ENCODE measurements at regions not wholly inside any gene's neighbourhood (a gene's known extent, or its start where the extent isn't known, plus 50 kb on each side); places are given as distances from the start of the nearest gene placed in this dataset.
"Not testable (repeated sequence)": the region's sequence is repeated elsewhere in the genome, so short reads cannot be mapped to it uniquely, and the experiment has no call there.

DNA sequence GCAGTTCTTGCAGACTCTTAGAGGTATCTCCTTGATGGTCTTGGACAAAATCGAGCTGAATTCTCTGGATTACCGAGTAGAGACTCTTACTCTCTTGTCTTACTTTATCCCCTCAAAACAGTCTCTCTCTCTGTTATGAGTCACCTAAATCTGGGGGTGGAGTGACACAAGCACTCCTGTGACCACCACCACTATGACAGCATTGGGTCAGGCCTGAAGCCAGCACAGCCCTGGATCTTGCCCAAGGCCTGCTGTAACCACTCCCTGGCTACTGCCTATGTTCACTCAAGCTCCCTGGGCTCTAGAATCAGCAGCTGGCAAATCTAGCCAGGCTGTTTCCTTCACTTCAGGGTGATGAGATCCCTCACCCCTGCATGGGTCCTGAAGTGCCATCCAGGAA is 662.5 kb downstream of the LUZP2 start:
- DNase-seq, result no peak

DNA sequence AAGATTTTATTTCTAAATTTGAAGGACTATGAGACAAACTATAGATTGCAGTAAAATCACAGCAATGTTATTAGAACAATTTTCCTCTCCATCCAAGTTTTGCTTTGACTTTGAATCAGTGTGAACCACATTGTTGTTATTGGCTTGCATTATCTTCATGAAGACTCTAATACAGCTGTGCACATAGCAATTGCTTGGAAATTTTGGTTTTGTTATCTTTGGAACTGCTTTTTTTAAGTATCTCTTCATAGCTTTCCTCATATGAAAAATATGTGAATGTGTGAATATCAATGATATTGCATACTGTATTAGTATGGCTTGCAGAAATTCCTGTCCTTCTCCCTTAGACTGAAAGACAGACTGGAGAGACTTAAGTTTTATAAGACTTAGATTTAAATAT is 666.6 kb downstream of the LUZP2 start:
- DNase-seq, result no peak

DNA sequence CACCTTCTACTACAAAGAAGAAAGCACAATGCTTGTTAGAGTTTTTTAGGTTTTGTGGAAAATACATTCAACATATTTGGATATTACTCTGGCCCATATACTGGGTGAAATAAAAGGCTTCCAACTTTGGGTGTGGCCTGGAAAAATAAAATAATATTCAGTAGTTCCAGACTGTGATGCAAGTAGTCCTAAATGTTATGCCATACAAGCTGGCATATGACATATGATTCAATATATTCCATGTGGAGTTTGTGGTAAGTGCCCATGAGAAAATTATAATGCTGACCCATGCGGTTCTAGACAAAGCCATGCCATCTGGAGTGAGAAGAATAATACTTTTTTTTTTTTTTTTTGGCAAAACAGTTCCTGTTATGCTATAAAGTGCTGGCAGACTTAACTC is 683.3 kb downstream of the LUZP2 start:
- DNase-seq, result no peak

DNA sequence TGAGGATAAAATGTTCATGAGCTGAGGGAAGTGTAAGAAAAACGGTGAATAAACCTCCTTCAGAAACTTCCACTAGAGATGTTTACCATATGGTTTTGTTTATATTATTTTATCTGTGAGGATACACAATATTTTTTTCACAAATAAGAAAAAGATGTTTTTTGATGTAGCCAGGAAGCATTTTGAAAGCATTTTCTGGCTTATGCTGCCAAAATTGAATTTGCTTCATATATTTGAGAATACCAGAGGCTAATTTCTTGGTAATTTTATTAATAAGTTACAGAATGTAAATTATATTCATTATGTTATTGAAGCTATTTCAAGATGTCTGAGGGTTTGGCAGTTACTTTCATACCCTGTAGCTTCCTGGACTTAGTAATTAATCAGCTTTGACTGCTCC is 686.6 kb downstream of the LUZP2 start:
- DNase-seq, result no peak

DNA sequence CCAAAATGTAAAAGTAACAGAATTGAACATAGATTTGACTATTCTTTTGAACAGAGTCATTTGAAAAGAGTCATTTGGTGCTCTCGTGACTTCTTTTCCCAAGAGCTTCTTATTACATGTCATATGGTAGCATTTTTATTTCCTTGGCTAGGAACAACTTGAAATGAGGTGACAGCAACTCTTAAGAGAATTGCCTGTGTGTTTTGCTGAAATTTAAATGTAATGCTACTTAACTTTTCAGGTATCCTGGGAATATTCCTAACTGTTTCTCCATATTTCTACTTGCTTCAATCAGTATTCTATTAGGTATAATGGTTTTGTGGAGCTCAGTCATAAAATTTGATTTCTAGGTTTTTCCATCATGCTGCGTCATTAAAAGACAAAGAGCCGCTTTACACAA is 700.7 kb downstream of the LUZP2 start:
- no peak for DNase-seq

DNA sequence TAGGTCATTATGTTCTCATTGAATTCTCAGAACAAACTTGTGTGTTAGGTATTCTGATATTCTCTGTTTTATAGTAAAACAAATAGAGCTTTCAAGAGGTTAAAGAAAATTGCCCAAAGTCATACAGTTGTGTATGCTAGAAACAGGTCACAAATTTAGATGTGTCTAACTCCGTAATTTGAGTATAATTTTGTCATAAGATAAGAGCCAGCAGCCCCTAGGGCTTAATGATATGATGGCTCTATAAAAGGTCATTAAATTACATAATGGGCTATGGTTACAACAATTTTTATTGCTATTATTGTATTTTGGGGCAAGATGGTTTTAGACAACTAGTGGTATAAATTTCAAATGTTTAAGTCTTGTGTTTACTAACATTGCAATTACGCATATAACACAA is 701.9 kb downstream of the LUZP2 start:
- DNase-seq, result no peak

DNA sequence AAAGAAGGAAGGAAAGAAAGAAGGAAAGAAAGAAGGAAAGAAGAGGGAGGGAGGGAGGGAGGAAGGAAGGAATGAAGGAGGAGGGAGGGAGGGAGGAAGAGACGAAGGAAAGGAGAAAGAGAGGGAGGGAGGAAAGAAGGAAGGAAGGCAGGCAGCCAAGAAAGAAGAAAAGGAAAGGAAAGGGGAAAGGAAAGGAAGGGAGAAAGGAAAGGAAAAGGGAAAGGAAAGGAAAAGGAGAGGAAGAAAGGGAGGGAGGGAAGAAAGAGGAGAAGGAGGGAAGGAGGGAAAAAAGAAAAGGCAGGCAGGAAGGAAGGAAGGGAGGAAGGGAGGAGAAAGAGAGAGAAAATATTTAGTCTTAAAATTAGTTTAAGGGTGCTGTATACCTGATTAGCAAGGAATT is 704.1 kb downstream of the LUZP2 start:
- DNase-seq, result no peak

DNA sequence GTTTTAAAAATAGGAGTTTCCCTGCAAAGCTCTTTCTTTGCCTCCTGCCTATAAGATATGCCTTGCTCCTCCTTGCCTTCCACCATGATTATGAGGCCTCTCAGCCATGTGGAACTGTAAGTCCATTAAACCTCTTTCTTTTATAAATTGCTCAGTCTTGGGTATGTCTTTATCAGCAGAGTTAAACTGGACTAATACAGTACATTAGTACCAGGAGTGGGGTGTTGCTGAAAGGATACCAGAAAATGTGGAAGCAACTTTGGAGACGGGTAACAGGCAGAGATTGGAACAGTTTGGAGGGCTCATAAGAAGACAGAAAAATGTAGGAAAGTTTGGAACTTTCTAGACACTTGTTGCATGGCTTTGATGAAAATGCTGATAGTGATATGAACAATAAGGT is 709.9 kb downstream of the LUZP2 start:
- no peak for DNase-seq

DNA sequence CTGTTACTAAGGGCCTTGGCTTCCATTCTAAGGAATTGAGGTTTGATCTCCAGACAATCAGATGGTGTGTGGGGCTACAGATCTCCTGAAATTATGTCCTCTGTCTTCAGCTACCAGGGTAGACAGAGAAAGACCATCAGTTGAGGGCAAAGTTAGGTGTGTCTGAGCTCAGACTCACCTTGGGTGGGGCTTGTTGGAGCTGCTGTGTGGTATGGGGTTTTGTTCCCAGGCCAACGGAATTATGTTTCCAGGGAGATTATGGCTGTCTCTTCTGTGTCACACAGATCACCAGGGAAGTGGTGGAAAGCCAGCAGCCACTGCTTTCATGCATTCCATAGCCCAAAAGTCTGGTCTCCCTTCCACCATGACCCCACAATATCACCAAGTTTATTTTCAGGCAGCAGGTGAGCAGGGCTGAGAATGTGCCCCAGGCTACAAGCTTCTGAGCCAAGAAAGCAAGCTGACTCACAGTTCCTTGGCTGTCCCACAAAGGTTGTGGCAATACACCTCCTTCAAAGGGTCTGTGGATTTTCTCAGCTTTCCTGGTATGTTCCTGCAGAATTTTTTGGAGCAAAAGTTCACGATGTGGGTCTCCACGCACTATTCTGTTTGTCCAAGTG is 714.9 kb downstream of the LUZP2 start:
- no peak for DNase-seq

DNA sequence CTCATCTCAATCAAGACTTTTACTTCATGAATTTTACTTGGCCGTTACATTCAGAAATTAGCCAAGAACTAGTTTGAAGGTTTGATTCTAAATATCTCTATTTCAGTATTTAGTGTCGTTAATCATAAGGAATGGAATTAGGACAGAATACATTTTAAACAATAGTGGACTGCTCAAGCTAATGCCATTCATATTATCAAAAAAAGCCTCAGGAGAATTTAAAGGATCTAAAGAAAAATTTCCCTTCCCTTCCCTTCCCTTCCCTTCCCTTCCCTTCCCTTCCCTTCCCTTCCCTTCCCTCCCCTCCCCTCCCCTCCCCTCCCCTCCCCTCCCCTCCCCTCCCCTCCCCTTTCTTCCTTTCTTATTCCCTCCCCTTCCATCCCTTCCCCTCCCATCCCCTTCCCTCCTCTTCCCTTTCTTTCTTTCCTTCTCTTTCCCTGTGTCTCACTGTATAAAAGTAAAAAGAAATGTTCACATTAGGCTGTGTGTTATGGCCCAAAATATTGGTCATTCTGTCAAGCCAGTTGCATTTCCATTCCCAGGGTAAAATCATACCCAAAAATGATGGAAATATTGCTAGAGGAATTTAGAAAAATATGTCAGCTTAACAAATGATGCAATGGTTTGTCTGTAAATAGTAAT is 717.8 kb downstream of the LUZP2 start:
- DNase-seq, result no peak

DNA sequence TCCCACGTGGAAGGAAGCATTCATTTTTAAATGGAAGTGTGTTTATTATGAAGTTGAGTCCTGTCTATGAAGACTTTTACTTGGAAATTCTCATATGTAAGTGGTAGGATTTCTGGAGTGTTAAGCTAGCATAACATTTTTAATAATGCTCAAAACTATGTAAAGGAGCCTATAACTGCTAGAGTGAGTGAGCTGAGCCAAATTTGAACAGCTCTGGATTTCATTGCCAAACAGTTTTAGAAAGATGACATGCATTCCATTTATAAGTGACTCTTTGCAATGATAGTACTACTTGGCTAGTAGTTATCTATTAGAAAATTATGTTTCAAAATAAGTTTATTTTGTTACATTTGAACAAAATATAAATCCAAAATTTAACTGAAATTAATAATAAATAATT is 721.2 kb downstream of the LUZP2 start:
- no peak for DNase-seq

DNA sequence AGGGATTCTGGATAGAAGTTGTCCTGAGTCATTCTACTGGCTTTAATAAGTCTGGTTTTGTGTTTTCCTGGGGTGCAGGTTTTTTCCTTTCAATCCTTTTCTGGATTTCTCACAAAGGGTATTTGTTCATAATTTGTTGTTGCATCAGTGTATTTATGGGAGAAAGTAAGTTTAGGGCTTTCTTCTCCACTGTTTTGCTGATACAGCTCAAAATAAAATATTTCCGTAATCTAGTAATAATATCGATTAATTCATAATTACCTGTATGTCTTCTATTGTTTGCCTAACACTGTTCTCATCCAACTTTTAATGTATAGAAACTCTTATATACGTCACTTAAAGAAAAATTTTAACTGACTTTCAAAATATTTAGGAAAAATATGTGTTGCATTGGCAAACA is 728.2 kb downstream of the LUZP2 start:
- DNase-seq, result no peak

DNA sequence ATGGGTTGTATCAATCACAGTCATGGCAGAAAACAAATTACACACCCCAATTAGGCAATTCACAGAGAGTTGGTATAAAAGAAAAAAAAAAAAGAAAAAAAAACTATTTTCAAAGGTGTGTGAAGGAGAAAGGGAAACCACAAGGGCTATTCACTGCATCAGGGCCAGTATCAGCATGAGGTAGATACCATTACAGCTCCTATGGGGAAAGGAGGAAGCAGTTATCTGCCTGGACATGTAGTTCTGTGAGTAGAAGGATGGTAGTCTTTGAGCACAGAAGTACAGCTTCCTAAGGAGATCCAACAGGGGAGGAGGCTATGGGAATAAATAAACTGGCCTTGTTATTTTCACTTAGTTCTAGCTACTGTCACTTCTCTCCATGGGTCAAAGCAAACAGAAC is 746.1 kb downstream of the LUZP2 start:
- DNase-seq, result no peak

DNA sequence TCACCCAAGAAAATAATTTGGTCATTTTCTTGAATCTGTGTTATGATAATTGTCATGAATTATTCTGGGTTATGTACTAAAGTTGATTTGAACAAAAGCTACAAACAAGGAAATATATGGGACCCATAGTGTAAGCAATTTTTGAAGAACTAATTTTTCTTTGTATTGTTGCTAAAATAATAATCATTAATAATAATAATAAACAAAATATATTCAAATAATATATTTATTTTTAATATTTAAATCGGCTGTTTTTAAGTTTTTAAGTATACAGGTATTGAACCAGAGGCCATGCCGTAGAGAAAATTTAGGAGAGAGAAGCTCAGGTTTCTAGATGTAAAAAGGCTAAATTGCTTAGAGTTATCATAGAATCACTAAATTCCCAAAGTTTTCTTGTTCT is 747.3 kb downstream of the LUZP2 start:
- DNase-seq, result no peak

DNA sequence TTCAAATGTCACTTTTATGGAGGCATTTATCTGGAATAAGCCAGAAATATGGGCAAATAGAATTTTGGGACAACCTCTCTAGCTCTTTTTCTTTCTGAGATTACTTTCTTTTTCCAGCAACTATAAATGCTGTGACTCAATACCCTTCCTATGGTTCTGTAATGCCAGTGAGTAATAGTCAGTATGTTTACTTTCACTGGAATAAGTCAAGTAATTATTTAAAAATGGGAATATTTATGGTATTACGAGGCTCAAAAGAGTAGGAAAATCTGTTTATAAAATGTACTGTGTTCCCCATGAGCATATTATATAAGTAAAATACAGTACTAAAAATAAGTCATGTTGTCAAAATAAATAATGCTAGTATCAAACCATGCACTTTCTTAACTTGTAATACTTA is 750.5 kb downstream of the LUZP2 start:
- no peak for DNase-seq

DNA sequence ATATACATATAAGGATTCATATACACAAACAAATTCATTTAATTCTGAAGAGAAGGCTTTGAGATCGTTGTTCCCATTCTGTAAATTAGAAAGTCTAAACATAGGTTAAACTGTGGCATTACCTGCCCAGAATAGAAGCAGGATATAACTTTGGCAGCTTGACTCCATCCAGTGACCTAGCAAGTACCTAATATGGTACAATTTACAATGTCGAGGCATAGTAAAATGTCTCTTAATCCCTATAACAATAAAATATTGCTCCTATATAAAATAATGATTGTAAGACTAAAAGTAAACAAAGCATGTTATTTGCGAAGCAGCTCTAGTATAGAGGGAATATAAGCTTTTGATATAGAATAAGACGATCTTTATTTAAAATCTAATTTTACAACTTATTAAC is 756.0 kb downstream of the LUZP2 start:
- DNase-seq, result no peak

DNA sequence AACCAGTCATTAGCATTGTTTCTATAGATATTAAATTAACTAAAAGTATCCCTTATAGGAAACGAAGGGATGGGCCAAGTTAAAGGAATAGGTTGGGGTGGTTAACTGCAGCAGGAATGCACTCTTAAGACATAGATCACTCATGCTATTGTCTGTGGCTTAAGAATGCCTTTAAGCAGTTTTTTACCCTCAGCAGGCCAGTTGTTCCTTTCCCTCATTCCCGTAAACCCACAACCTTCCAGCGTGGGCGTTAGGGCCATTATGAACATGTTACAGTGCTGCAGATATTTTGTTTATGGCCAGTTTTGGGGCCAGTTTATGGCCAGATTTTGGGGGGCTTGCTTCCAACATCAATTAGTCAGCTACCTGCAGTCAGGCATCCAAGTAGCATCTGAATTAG is 767.0 kb downstream of the LUZP2 start:
- not testable (repeated sequence) for DNase-seq

DNA sequence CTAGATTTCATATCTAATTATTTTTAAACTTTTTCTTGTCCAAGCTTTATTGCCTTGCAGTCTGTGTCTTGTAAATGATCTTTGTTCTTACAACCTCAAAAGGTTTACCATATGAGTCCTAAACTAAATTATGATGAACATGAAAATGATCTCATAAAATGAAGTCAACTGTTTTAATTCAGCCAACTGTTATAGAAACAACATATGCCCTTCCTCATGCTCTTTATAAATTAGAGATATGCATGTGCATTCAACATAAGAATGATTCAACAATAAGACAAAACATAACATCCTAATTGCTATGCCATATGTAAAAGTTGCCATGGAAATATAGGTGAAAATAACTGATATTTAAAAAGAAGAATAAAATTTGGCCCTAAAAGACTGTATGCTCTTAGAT is 774.4 kb downstream of the LUZP2 start:
- no peak for DNase-seq

DNA sequence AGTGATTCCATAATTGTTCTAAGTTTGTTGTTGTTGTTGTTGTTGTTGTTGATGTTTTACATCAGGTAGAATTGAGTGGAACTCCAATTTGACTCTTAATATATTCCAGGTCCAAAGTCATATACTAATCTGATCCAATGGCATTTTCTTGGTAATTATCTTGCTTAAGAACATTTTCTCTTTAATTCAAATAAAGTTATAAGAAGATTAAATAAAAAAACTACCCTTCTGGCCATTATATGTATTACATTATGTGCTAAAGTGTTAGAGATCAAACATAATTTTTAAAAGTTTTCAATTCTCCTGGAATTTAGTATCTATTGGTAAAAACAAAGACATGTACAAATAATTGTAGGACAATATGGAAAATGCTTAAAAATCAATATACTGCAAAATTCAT is 775.4 kb downstream of the LUZP2 start:
- DNase-seq, result no peak

DNA sequence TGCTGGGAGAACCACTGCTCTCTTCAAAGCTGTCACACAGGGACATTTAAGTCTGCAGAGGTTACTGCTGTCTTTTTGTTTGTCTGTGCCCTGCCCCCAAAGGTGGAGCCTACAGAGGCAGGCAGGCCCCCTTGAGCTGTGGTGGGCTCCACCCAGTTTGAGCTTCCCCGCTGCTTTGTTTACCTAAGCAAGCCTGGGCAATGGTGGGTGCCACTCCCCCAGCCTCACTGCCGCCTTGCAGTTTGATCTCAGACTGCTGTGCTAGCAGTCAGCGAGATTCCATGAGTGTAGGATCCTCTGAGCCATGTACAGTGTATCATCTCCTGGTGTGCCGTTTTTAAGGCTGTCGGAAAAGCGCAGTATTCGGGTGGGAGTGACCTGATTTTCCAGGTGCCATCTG is 784.0 kb downstream of the LUZP2 start:
- not testable (repeated sequence) for DNase-seq

DNA sequence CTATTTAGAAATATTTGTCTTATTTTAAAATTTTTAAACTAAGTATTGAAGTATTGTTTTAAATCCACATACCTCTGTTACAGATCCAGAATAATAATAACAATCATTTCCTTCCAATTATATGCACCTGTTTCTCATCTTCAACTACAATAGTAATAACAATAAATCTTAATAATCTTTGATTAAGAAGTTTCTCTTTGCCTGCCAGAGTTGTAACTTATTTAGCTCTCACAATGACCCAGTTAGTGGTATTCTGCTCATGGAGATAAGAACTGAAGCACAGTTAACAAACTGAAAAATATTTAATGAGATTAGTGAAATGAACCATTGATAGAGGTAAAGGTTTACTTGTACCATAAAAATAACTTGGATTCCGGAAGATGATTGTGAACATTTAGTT is 796.3 kb downstream of the LUZP2 start:
- no peak for DNase-seq

DNA sequence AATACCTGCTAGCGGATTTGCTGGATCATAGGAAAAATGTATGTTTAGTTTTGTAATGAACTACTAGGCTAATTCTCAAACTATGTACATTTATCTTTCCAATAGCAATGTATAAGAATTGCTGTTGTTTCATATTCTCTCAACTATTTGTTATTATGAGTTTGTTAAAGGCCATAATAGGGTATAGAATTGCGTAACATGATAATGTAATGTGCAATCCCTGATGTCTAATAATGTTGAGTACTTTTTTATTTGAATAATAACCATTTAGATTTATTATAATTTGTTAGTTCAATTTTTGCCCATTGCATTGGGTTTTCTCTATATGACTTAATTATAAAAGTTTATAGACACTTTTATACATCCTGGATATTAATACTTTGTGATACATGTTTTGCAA is 801.6 kb downstream of the LUZP2 start:
- no peak for DNase-seq

DNA sequence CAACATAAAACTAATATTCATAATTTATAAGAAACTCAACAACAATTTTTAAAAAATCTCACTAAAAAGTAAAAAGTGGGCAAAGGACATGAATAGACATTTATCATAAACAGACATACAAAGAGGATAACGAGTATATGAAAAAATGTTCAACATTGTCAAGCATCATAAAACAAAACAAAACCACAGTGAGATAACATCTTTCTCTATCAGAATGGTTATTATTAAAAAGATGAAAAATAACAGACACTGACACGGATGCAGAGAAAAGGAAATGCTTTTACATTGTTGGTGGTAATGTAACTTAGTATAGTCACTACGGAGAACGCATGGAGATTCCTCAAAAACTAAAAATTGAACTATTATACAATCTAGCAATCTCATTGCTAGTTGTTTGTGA is 813.0 kb downstream of the LUZP2 start:
- DNase-seq, result no peak

DNA sequence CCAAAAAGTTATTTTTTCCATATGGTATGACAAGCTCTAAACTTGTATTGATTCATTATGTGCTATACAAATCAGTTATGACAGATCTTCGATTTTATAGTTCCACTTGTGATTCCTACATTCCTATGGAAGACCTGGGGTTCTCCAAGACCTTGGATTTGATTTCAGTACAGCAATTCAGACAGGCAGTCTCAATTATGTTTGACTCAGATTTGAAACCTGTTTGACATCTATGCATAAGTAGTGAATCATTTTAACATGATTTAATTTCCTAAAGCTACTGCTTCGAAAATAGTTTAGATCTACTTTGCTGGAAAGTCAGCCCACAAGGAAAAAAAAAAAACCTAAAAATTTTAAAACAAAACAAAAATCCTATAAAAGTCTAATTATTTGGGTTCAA is 820.4 kb downstream of the LUZP2 start:
- DNase-seq, result no peak

DNA sequence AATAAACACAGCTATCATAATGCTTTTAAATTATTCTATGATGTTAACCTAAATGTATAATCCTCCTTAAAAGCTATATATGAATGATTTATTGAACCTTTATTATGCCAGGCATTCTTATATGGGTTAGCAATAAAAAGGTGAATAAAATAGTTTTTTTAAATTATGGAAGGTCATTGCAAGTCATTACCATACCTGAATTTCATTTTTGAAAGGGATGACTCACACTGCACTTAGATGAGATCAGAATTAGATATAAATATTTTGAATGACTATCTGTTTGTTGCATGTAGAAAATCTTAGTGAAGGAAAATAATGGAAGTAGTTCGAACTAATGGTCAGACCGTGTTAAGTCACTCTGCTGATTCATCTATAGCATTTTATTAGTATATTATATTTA is 822.3 kb downstream of the LUZP2 start:
- no peak for DNase-seq

DNA sequence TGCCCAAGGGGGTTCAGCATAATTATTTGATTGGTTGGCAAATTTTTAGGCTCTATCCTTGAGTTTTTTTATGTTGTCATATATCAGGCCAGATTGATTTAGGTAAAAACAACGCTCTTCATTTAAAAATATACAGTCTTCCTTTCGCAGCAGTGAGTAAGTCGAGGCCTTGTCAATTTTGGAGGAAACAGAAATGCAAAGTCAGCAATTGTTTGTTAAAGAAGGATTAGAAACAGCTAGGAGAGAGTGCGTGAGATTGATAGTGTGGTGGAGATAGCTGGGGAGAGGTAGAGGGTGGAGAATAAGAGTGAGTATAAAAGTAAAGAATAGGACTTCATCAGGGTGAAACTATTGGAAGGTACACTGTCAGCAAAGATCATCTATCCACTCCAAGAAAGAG is 830.8 kb downstream of the LUZP2 start:
- no peak for DNase-seq
